ENCODE measurements at regions not wholly inside any gene's neighbourhood (a gene's known extent, or its start where the extent isn't known, plus 50 kb on each side); places are given as distances from the start of the nearest gene placed in this dataset.

- no peak for DNase-seq (ENCODE audit: low read depth, low spot score)
- H3K27ac Mint-ChIP-seq (ENCODE audit: unreplicated experiment): no peak overlapping the region
- no peaks in the 10 kb centered on the region for H3K4me1 Mint-ChIP-seq
- no peaks in the 10 kb centered on the region for H3K27me3 Mint-ChIP-seq (ENCODE audit: low read depth)
- no peaks in the 10 kb centered on the region for H3K9me3 Mint-ChIP-seq
- no peak for TF ChIP-seq CTCF (conservative IDR thresholded peaks at IDR 0.05)
- no peak overlapping the region for H3K4me3 Mint-ChIP-seq
- no peaks in the 10 kb centered on the region for H3K36me3 Mint-ChIP-seq (ENCODE audit: low read depth)
These were observed 226.1 kb upstream of the RREB1 start for GRCh38 chr6:6881438-6882225.

- Mint-ChIP-seq H3K4me1 (no peaks in the 10 kb centered on the region), H3K27ac (ENCODE audit: unreplicated experiment) (no peak overlapping the region), H3K36me3 (ENCODE audit: low read depth) (no peaks in the 10 kb centered on the region), H3K27me3 (ENCODE audit: low read depth) (no peaks in the 10 kb centered on the region), H3K9me3 (no peaks in the 10 kb centered on the region), H3K4me3 (no peak overlapping the region)
- no peak for DNase-seq (ENCODE audit: low read depth, low spot score)
- no peak for TF ChIP-seq CTCF (conservative IDR thresholded peaks at IDR 0.05)
These were observed 225.2 kb upstream of the RREB1 start for GRCh38 chr6:6882592-6882991.

- Mint-ChIP-seq H3K27me3 (ENCODE audit: low read depth) (no peaks in the 10 kb centered on the region), H3K9me3 (no peaks in the 10 kb centered on the region), H3K4me3 (no peak overlapping the region), H3K36me3 (ENCODE audit: low read depth) (no peaks in the 10 kb centered on the region), H3K27ac (ENCODE audit: unreplicated experiment) (no peak overlapping the region), H3K4me1 (no peaks in the 10 kb centered on the region)
- no peak for TF ChIP-seq CTCF (conservative IDR thresholded peaks at IDR 0.05)
- no peak for DNase-seq (ENCODE audit: low read depth, low spot score)
These were observed 224.8 kb upstream of the RREB1 start for GRCh38 chr6:6883011-6883410.

- Mint-ChIP-seq H3K36me3 (ENCODE audit: low read depth) (no peaks in the 10 kb centered on the region), H3K9me3 (no peaks in the 10 kb centered on the region), H3K27ac (ENCODE audit: unreplicated experiment) (no peak overlapping the region), H3K4me3 (no peak overlapping the region), H3K27me3 (ENCODE audit: low read depth) (no peaks in the 10 kb centered on the region), H3K4me1 (no peaks in the 10 kb centered on the region)
- no peak for DNase-seq (ENCODE audit: low read depth, low spot score)
- TF ChIP-seq CTCF (conservative IDR thresholded peaks at IDR 0.05): no peak
These were observed 223.6 kb upstream of the RREB1 start for GRCh38 chr6:6884193-6884627.

- Mint-ChIP-seq H3K4me3 (no peak overlapping the region), H3K4me1 (no peaks in the 10 kb centered on the region), H3K9me3 (no peaks in the 10 kb centered on the region), H3K27me3 (ENCODE audit: low read depth) (no peaks in the 10 kb centered on the region), H3K27ac (ENCODE audit: unreplicated experiment) (peak overlapping the region; percentile 67), H3K36me3 (ENCODE audit: low read depth) (no peaks in the 10 kb centered on the region)
- DNase-seq (ENCODE audit: low read depth, low spot score): no peak
- no peak for TF ChIP-seq CTCF (conservative IDR thresholded peaks at IDR 0.05)
These were observed 222.8 kb upstream of the RREB1 start for GRCh38 chr6:6884916-6885315.
